Endothelial cell (in vitro differentiated cells): ENCODE measurements at regions not wholly inside any gene's neighbourhood (a gene's known extent, or its start where the extent isn't known, plus 50 kb on each side); places are given as distances from the start of the nearest gene placed in this dataset.

Source experiments
- DNase-seq: peaks from one replicate; pipeline ENCODE4 v3.0.0; 2021; ENCODE audit warnings: low spot score
- H3K27ac Mint-ChIP-seq: one replicate; pipeline ENCODE4 v1.8.0; 2021; ENCODE audit warnings: mixed read lengths, inconsistent platforms; ENCODE audit not compliant: unreplicated experiment
- H3K27me3 Mint-ChIP-seq: one replicate; pipeline ENCODE4 v1.8.0; 2021; ENCODE audit warnings: mild to moderate bottlenecking, moderate library complexity, mixed read lengths, inconsistent platforms; ENCODE audit not compliant: unreplicated experiment
- H3K36me3 Mint-ChIP-seq: one replicate; pipeline ENCODE4 v1.8.0; 2021; ENCODE audit warnings: mild to moderate bottlenecking, low read depth, mixed read lengths, inconsistent platforms; ENCODE audit not compliant: unreplicated experiment
- H3K4me1 Mint-ChIP-seq: one replicate; pipeline ENCODE4 v1.8.0; 2021; ENCODE audit warnings: mild to moderate bottlenecking, mixed read lengths, inconsistent platforms; ENCODE audit not compliant: unreplicated experiment
- H3K4me3 Mint-ChIP-seq: one replicate; pipeline ENCODE4 v1.8.0; 2021; ENCODE audit warnings: mild to moderate bottlenecking, mixed read lengths, inconsistent platforms; ENCODE audit not compliant: unreplicated experiment
- H3K9me3 Mint-ChIP-seq: one replicate; pipeline ENCODE4 v1.8.0; 2021; ENCODE audit warnings: mixed read lengths, inconsistent platforms; ENCODE audit not compliant: unreplicated experiment
- CTCF ChIP-seq: fragments of 200-600 bp; sonication (generic); IDR thresholded peaks from one replicate; pipeline ENCODE4 v1.5.0; 2021; ENCODE audit warnings: antibody characterized with exemption; ENCODE audit not compliant: unreplicated experiment

- Mint-ChIP-seq H3K27ac (no peak overlapping the region), H3K36me3 (no peaks in the 10 kb centered on the region), H3K4me3 (no peak overlapping the region), H3K27me3 (no peaks in the 10 kb centered on the region), H3K4me1 (peaks cover 7% of the 10 kb centered on the region), H3K9me3 (no peaks in the 10 kb centered on the region)
- no peak for DNase-seq
- no peak for TF ChIP-seq CTCF
These were observed 303.8 kb upstream of the LRRC7 start for GRCh38 chr1:69263921-69264391.

DNA sequence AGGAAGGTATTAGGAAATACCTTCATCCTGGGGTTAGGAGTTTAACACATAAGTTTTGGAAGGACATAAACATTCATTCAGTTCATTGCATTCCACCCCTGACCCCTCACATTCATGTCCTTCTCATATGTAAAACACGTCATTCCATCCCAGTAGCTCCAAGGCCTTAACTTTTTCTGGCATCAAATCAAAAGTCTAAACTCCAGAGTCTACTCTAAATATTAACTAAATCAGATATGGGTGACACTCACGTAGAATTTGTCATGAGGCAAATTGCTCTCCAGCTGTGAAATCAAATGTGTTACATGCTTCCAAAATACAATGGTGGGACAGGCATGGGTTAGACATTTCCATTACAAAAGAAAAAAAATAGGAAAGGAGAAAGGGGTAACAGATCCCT, 298.2 kb upstream of the LRRC7 start:
- Mint-ChIP-seq H3K9me3 (no peaks in the 10 kb centered on the region), H3K4me1 (peaks cover 7% of the 10 kb centered on the region), H3K4me3 (no peak overlapping the region), H3K27ac (no peak overlapping the region), H3K36me3 (no peaks in the 10 kb centered on the region), H3K27me3 (no peaks in the 10 kb centered on the region)
- no peak for TF ChIP-seq CTCF
- no peak for DNase-seq

- no peak for DNase-seq
- H3K9me3 Mint-ChIP-seq: no peaks in the 10 kb centered on the region
- H3K27me3 Mint-ChIP-seq: no peaks in the 10 kb centered on the region
- H3K27ac Mint-ChIP-seq: no peak overlapping the region
- no peaks in the 10 kb centered on the region for H3K36me3 Mint-ChIP-seq
- TF ChIP-seq CTCF: no peak
- no peak overlapping the region for H3K4me3 Mint-ChIP-seq
- peaks cover 7% of the 10 kb centered on the region for H3K4me1 Mint-ChIP-seq
These were observed 296.1 kb upstream of the LRRC7 start for GRCh38 chr1:69271587-69272125.

GRCh38 chr1:69272684-69273083, 295.0 kb upstream of the LRRC7 start:
- no peak for TF ChIP-seq CTCF
- no peaks in the 10 kb centered on the region for H3K36me3 Mint-ChIP-seq
- no peaks in the 10 kb centered on the region for H3K9me3 Mint-ChIP-seq
- H3K4me3 Mint-ChIP-seq: no peak overlapping the region
- no peak overlapping the region for H3K27ac Mint-ChIP-seq
- peaks cover 5% of the 10 kb centered on the region for H3K4me1 Mint-ChIP-seq
- H3K27me3 Mint-ChIP-seq: no peaks in the 10 kb centered on the region
- no peak for DNase-seq

DNA sequence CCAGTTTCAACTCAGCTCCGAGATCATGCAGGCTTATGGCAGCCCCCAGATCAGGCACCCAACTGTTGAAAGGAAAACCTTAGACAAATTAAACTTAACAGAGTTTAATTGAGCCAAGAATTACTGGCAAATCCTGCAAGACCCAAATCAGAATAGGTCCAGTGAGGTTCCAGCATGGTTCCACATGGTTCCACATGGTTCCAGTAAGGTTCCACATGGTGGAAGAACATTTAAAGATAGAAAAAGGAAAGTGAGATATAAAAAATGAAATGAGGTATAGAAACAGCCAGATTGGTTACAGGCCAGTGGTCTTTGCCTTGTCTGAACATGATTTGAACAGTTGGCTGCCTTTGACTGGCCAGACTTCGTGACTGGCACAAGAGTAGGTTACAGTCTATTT, 288.8 kb upstream of the LRRC7 start:
- H3K36me3 Mint-ChIP-seq: no peaks in the 10 kb centered on the region
- no peak overlapping the region for H3K4me3 Mint-ChIP-seq
- no peak for TF ChIP-seq CTCF

More for the DNA sequence above, 288.8 kb upstream of the LRRC7 start:
- DNase-seq: no peak
- Mint-ChIP-seq H3K4me1 (no peaks in the 10 kb centered on the region), H3K9me3 (no peaks in the 10 kb centered on the region), H3K27me3 (no peaks in the 10 kb centered on the region), H3K27ac (no peak overlapping the region)
